GM12878 (cell line): ENCODE measurements at regions not wholly inside any gene's neighbourhood (a gene's known extent, or its start where the extent isn't known, plus 50 kb on each side); places are given as distances from the start of the nearest gene placed in this dataset.

Experiments used
- ATAC-seq: fragments of 200-7000 bp; cut with Tn5 transposase; 3 replicates; pipeline ENCODE4 v1.9.1; 2020; ENCODE audit warnings: mild to moderate bottlenecking, moderate library complexity
- BruUV-seq: library from RNA; stranded (reverse); fragments of 400-500 nt; replicated peaks from 2 replicates; lab custom pipeline; 2021; lab: Mats Ljungman, UMichigan
- CTCF ChIA-PET: fragments of 300-600 bp; sonication (Branson Sonifier 250); formaldehyde crosslinking; extraction: SDS; loops from one replicate; lab custom pipeline; 2021; ENCODE audit warnings: inconsistent platforms; lab: Yijun Ruan, JAX
- POLR2A ChIA-PET: fragments of 350-600 bp; formaldehyde crosslinking; extraction: SDS; loops from one replicate; lab custom pipeline; 2021; ENCODE audit warnings: inconsistent platforms; lab: Charles Lee
- RAD21 ChIA-PET: fragments of 300-600 bp; sonication (Branson Sonifier 250); formaldehyde crosslinking; loops from one replicate; lab custom pipeline; 2023; ENCODE audit warnings: antibody characterized with exemption; ENCODE audit not compliant: unreplicated experiment; lab: Charles Lee
- SMC1A ChIA-PET: fragments of 300-600 bp; sonication (Branson Sonifier 250); formaldehyde crosslinking; loops from one replicate; lab custom pipeline; 2023; ENCODE audit not compliant: unreplicated experiment, uncharacterized antibody; lab: Charles Lee
- DNase-seq: peaks from one replicate; pipeline ENCODE4 v3.0.0-alpha.2; 2011; ENCODE audit warnings: low read depth, low spot score
- FAIRE-seq: peaks from 3 replicates; lab custom pipeline; 2011; peaks lifted over from hg19 to GRCh38; lab: Jason Lieb, UNC
- H2AFZ ChIP-seq: 2 replicates; pipeline ENCODE4 v1.6.0; 2011; ENCODE audit warnings: low read depth, low read length, control low read depth; ENCODE audit not compliant: control insufficient read depth
- H3K27ac ChIP-seq: 2 replicates; pipeline ENCODE4 v1.5.1; 2011; ENCODE audit warnings: control low read depth; ENCODE audit not compliant: control insufficient read depth, insufficient read depth
- H3K27me3 ChIP-seq, 2 experiments: replicated peaks in 1 of 2; 2 replicates each; pipeline versions ENCODE4 v1.6.0 to v1.6.1; 2011; ENCODE audit warnings: low read length in 1 of 2; ENCODE audit not compliant: control insufficient read depth in 2 of 2, insufficient read depth in 2 of 2
- H3K36me3 ChIP-seq, 2 experiments: 2 replicates each; pipeline ENCODE4 v1.5.1; 2011; ENCODE audit warnings: low read length in 1 of 2; ENCODE audit not compliant: control insufficient read depth in 2 of 2, insufficient read depth in 2 of 2
- H3K4me1 ChIP-seq: 2 replicates; pipeline ENCODE4 v1.6.1; 2011; ENCODE audit warnings: mild to moderate bottlenecking, low read length, moderate library complexity, mixed read lengths; ENCODE audit not compliant: control insufficient read depth, insufficient read depth
- H3K4me2 ChIP-seq: 2 replicates; pipeline ENCODE4 v1.6.0; 2011; ENCODE audit warnings: control low read depth; ENCODE audit not compliant: control insufficient read depth, insufficient read depth
- H3K4me3 ChIP-seq: fragments of 200-600 bp; sonication (generic); 2 replicates; pipeline ENCODE4 v1.5.1; 2016
- H3K79me2 ChIP-seq: 2 replicates; pipeline ENCODE4 v1.6.0; 2011; ENCODE audit warnings: low read length; ENCODE audit not compliant: control insufficient read depth, insufficient read depth
- H3K9ac ChIP-seq: 2 replicates; pipeline ENCODE4 v1.8.0; 2011; ENCODE audit warnings: low read length, control low read depth, mixed read lengths; ENCODE audit not compliant: control insufficient read depth, insufficient read depth
- H3K9me3 ChIP-seq: replicated peaks from 3 replicates; pipeline ENCODE4 v1.5.1; 2011; ENCODE audit warnings: mild to moderate bottlenecking, low read length; ENCODE audit not compliant: control insufficient read depth, insufficient read depth
- H4K20me1 ChIP-seq: 2 replicates; pipeline ENCODE4 v1.6.0; 2011; ENCODE audit not compliant: control insufficient read depth, insufficient read depth
- CHD1 ChIP-seq: IDR thresholded peaks from 2 replicates; pipeline ENCODE4 v1.6.1; 2012; ENCODE audit warnings: low read depth, low read length, improper control_type of control experiment
- EED ChIP-seq: sonication (generic); IDR thresholded peaks from 2 replicates; pipeline ENCODE4 v1.6.1; 2016; ENCODE audit warnings: antibody characterized with exemption, low read depth
- FOS ChIP-seq: IDR thresholded peaks from 3 replicates; pipeline ENCODE4 v1.6.1; 2011; ENCODE audit warnings: borderline replicate concordance; ENCODE audit not compliant: insufficient read length; ENCODE audit errors: extremely low read depth
- GABPA ChIP-seq: IDR thresholded peaks from 2 replicates; pipeline ENCODE4 v1.6.1; 2014; ENCODE audit warnings: antibody characterized with exemption, low read depth, mild to moderate bottlenecking, inconsistent platforms
- LARP7 ChIP-seq: fragments of 450-650 bp; IDR thresholded peaks from 2 replicates; pipeline ENCODE4 v1.6.1; 2017; ENCODE audit warnings: mild to moderate bottlenecking
- NKRF ChIP-seq: fragments of 450-650 bp; conservative IDR thresholded peaks from 2 replicates; pipeline ENCODE4 v1.6.1; 2017; ENCODE audit warnings: mild to moderate bottlenecking, moderate library complexity
- POLR2AphosphoS5 ChIP-seq: IDR thresholded peaks from 2 replicates; pipeline ENCODE4 v1.6.1; 2011; ENCODE audit warnings: mild to moderate bottlenecking, low read length, inconsistent platforms
- POU2F2 ChIP-seq: IDR thresholded peaks from 3 replicates; pipeline ENCODE4 v1.6.1; 2011; ENCODE audit warnings: low read depth, mild to moderate bottlenecking, low read length, borderline replicate concordance
- RAD51 ChIP-seq: fragments of 450-650 bp; IDR thresholded peaks from 2 replicates; pipeline ENCODE4 v1.6.1; 2016; ENCODE audit warnings: moderate library complexity, mild to moderate bottlenecking, inconsistent platforms
- SKIL ChIP-seq: fragments of 450-650 bp; IDR thresholded peaks from 2 replicates; pipeline ENCODE4 v1.6.1; 2017; ENCODE audit warnings: mild to moderate bottlenecking, low read depth, inconsistent platforms; ENCODE audit not compliant: poor library complexity, severe bottlenecking
- SUZ12 ChIP-seq: fragments of 200-600 bp; sonication (generic); IDR thresholded peaks from one replicate; pipeline ENCODE4 v1.6.1; 2018; ENCODE audit warnings: antibody characterized with exemption, mild to moderate bottlenecking; ENCODE audit not compliant: unreplicated experiment
- TCF7 ChIP-seq: IDR thresholded peaks from 2 replicates; pipeline ENCODE4 v1.6.1; 2014; ENCODE audit warnings: antibody characterized with exemption, borderline replicate concordance
- WRNIP1 ChIP-seq: IDR thresholded peaks from 2 replicates; pipeline ENCODE4 v1.6.1; 2011; ENCODE audit warnings: low read depth, low read length, improper control_type of control experiment, borderline replicate concordance
- YBX1 ChIP-seq: fragments of 450-650 bp; IDR thresholded peaks from 2 replicates; pipeline ENCODE4 v1.6.1; 2016; ENCODE audit warnings: antibody characterized with exemption
- WGBS: methylation state at CpG from one replicate; pipeline ENCODE4 v1.1.6; 2016; ENCODE audit warnings: low lambda C conversion rate; ENCODE audit not compliant: insufficient replicate concordance, insufficient coverage; ENCODE audit errors: missing lambda C conversion rate; 5-methylcytosine and 5-hydroxymethylcytosine counted together
- in situ Hi-C: fragments of 300-500 bp; cut with MboI; formaldehyde crosslinking; loops from 9 replicates; pipeline ENCODE4 v1.14.3; 2018; ENCODE audit warnings: mixed read lengths
- intact Hi-C: fragments of 100-400 bp; cut with micrococcal nuclease; formaldehyde crosslinking; loops from one replicate; pipeline ENCODE4 v1.14.2; 2022; ENCODE audit not compliant: unreplicated experiment
- TF ChIP-seq, protein P1 (sequence below): fragments of 450-650 bp; IDR thresholded peaks from 2 replicates; pipeline ENCODE4 v1.6.1; 2016; ENCODE audit warnings: mild to moderate bottlenecking
- TF ChIP-seq, protein P2 (sequence below): fragments of 150-350 bp; IDR thresholded peaks from 2 replicates; pipeline ENCODE4 v1.6.1; 2016; ENCODE audit warnings: low read depth, low read length

DNA sequence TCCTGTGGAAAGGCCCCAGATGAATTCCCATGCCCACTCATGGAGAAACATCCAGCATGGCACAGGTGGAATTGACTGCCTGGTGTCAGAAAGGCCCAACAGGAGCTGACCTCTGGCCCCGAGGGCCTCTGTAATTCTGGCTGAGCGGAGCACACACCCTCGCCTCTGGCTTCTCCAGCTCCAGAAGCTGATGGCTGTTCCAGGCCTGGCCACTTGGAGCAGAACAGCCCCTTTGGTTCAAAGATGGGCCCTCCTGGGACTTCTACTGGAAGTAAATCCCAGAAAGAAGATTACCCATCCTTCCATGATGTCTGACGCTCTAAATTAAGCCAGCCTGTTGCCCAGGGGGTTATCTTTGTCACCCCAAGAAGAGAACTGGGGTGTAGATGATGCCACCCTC, 275.1 kb upstream of the CDH4 start (continued):
- no peak for TF ChIP-seq YBX1
- TF ChIP-seq, protein P1, sequence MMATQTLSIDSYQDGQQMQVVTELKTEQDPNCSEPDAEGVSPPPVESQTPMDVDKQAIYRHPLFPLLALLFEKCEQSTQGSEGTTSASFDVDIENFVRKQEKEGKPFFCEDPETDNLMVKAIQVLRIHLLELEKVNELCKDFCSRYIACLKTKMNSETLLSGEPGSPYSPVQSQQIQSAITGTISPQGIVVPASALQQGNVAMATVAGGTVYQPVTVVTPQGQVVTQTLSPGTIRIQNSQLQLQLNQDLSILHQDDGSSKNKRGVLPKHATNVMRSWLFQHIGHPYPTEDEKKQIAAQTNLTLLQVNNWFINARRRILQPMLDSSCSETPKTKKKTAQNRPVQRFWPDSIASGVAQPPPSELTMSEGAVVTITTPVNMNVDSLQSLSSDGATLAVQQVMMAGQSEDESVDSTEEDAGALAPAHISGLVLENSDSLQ: no peak
- TF ChIP-seq WRNIP1: no peak
- TF ChIP-seq SKIL: no peak
- no peak for TF ChIP-seq POLR2AphosphoS5
- no peak for TF ChIP-seq CHD1

DNA sequence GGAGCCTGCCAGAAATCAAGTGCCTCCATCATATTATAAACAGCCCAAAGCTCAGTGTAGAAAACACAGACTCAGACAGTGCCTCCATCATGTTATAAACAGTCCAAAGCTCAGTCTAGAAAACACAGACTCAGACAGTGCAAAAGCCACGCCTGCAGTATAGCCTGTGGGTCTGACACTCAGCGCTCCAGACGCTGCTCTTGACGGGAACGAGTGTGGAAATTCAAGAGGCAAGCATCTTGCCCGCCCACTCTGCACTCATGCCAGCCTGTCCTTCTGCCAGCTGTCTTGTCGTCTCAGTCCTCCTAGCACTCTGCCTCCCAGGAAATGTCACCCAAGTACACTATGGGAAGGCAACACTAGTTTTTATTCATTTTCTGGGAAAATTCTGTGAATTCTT, 274.2 kb upstream of the CDH4 start:
- POLR2A ChIA-PET: no interaction called here
- Histone ChIP-seq H3K79me2 (no peaks in the 10 kb centered on the region), H3K4me2 (no peak overlapping the region), H3K4me1 (no peaks in the 10 kb centered on the region), H3K9me3 (no peaks in the 10 kb centered on the region; the same call in 2 of the 3 replicates), H3K36me3 (no peaks in the 10 kb centered on the region), H3K4me3 (no peak overlapping the region), H3K27me3 (no peaks in the 10 kb centered on the region), H4K20me1 (no peaks in the 10 kb centered on the region), H3K9ac (no peak overlapping the region), H2AFZ (no peak overlapping the region), H3K27ac (no peak overlapping the region)
- RAD21 ChIA-PET: no interaction called here
- no peak for DNase-seq
- in situ Hi-C loops (loop anchor here (25.0 kb wide), 2 partner anchors 459 to 859 kb away; no protein-coding TSS in a partner anchor), intact Hi-C loops (no loop called here)
- no TSS peak for BruUV-seq
- SMC1A ChIA-PET: no interaction called here
- CTCF ChIA-PET: no interaction called here
- WGBS: 19% methylated on average over 7 of the region's 7 CpGs
- FAIRE-seq: no peak
- ATAC-seq: no peak
- no peak for TF ChIP-seq FOS
- TF ChIP-seq RAD51: no peak
- TF ChIP-seq LARP7: no peak
- TF ChIP-seq POU2F2: no peak
- no peak for TF ChIP-seq GABPA
- TF ChIP-seq TCF7: no peak
- no peak for TF ChIP-seq NKRF
- no peak for TF ChIP-seq EED
- TF ChIP-seq, protein P2, sequence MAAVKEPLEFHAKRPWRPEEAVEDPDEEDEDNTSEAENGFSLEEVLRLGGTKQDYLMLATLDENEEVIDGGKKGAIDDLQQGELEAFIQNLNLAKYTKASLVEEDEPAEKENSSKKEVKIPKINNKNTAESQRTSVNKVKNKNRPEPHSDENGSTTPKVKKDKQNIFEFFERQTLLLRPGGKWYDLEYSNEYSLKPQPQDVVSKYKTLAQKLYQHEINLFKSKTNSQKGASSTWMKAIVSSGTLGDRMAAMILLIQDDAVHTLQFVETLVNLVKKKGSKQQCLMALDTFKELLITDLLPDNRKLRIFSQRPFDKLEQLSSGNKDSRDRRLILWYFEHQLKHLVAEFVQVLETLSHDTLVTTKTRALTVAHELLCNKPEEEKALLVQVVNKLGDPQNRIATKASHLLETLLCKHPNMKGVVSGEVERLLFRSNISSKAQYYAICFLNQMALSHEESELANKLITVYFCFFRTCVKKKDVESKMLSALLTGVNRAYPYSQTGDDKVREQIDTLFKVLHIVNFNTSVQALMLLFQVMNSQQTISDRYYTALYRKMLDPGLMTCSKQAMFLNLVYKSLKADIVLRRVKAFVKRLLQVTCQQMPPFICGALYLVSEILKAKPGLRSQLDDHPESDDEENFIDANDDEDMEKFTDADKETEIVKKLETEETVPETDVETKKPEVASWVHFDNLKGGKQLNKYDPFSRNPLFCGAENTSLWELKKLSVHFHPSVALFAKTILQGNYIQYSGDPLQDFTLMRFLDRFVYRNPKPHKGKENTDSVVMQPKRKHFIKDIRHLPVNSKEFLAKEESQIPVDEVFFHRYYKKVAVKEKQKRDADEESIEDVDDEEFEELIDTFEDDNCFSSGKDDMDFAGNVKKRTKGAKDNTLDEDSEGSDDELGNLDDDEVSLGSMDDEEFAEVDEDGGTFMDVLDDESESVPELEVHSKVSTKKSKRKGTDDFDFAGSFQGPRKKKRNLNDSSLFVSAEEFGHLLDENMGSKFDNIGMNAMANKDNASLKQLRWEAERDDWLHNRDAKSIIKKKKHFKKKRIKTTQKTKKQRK: no peak
- no peak for TF ChIP-seq SUZ12
